ENCODE measurements at regions not wholly inside any gene's neighbourhood (a gene's known extent, or its start where the extent isn't known, plus 50 kb on each side); places are given as distances from the start of the nearest gene placed in this dataset.

DNA sequence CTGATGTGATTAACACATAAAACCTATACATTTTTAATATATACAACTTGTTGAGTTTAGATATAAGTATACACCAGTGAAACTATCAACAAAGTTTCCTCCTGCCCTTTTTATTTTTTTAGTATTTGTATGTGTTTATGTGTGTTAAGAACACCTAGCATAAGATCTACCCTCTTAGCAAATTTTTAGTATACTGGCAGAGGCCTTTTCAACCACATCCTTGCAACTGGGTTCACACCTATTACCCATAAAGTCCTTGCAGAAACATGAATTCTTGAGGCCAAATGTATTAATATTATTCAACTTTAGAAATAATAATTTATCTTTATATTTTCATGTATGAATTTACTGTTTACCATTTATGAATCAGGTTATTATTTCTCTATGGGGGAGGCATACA, 119.7 kb upstream of the CRIM1 start:
- Histone ChIP-seq H3K4me1 (ENCODE audit: insufficient read depth, low read length, poor library complexity, severe bottlenecking) (peaks cover 36% of the 10 kb centered on the region), H3K9ac (ENCODE audit: low read depth, low read length, poor library complexity, severe bottlenecking) (no peak overlapping the region), H3K36me3 (ENCODE audit: insufficient read depth, low read length) (no peaks in the 10 kb centered on the region), H2AFZ (ENCODE audit: low read length) (no peak overlapping the region), H3F3A (ENCODE audit: low read depth) (no peaks in the 10 kb centered on the region), H3K9me2 (replicated peaks; ENCODE audit: low read depth, low read length) (no peaks in the 10 kb centered on the region), H4K20me1 (ENCODE audit: insufficient read depth, low read length, poor library complexity, severe bottlenecking) (no peaks in the 10 kb centered on the region), H3K9me3 (ENCODE audit: insufficient read depth, low read depth, low read length) (no peaks in the 10 kb centered on the region), H3K27me3 (ENCODE audit: insufficient read depth, low read length, poor library complexity, severe bottlenecking) (no peaks in the 10 kb centered on the region), H3K4me2 (ENCODE audit: low read depth, low read length, poor library complexity, severe bottlenecking) (no peak overlapping the region), H3K79me2 (ENCODE audit: insufficient read depth, low read length) (no peaks in the 10 kb centered on the region), H3K4me3 (ENCODE audit: low read length, poor library complexity, severe bottlenecking) (no peak overlapping the region)
- TF ChIP-seq, protein P1, sequence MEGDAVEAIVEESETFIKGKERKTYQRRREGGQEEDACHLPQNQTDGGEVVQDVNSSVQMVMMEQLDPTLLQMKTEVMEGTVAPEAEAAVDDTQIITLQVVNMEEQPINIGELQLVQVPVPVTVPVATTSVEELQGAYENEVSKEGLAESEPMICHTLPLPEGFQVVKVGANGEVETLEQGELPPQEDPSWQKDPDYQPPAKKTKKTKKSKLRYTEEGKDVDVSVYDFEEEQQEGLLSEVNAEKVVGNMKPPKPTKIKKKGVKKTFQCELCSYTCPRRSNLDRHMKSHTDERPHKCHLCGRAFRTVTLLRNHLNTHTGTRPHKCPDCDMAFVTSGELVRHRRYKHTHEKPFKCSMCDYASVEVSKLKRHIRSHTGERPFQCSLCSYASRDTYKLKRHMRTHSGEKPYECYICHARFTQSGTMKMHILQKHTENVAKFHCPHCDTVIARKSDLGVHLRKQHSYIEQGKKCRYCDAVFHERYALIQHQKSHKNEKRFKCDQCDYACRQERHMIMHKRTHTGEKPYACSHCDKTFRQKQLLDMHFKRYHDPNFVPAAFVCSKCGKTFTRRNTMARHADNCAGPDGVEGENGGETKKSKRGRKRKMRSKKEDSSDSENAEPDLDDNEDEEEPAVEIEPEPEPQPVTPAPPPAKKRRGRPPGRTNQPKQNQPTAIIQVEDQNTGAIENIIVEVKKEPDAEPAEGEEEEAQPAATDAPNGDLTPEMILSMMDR (conservative IDR thresholded peaks at IDR 0.05; ENCODE audit: low read length) = no peak
- no peak for TF ChIP-seq EZH2phosphoT487 (IDR thresholded peaks at IDR 0.05; ENCODE audit: borderline replicate concordance)

DNA sequence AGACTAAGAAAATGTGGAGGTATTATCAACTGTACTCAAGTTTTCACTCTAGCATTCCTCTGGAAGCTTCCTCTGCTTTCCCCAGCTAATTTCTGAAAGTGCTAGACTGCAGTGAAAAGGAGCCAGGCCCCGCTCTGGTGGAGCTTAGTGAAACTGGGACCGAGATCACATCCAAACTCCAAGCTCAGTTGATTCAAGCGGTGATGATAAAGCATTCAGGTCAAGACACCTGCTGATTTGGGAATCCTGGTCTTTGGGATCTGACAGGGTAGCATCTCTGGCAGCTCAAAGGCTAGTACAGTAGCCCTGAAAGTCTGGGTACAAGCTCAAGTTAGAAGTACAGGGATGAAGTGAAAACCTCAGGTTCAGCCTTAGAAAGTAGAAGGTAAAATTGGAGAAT, 120.2 kb upstream of the CRIM1 start:
- no peaks in the 10 kb centered on the region for H3K9me2 ChIP-seq (replicated peaks; ENCODE audit: low read depth, low read length)
- no peaks in the 10 kb centered on the region for H3K9me3 ChIP-seq (ENCODE audit: insufficient read depth, low read depth, low read length)
- H3K4me3 ChIP-seq (ENCODE audit: low read length, poor library complexity, severe bottlenecking) = no peak overlapping the region
- no peak overlapping the region; the same call in 1 of the 2 replicates for H2AFZ ChIP-seq (ENCODE audit: low read length)
- H3K4me1 ChIP-seq (ENCODE audit: insufficient read depth, low read length, poor library complexity, severe bottlenecking) = peaks cover 31% of the 10 kb centered on the region
- no peak overlapping the region for H3K9ac ChIP-seq (ENCODE audit: low read depth, low read length, poor library complexity, severe bottlenecking)
- H4K20me1 ChIP-seq (ENCODE audit: insufficient read depth, low read length, poor library complexity, severe bottlenecking) = no peaks in the 10 kb centered on the region
- no peaks in the 10 kb centered on the region for H3F3A ChIP-seq (ENCODE audit: low read depth)
- no peak overlapping the region for H3K4me2 ChIP-seq (ENCODE audit: low read depth, low read length, poor library complexity, severe bottlenecking)
- no peak for TF ChIP-seq EZH2phosphoT487 (IDR thresholded peaks at IDR 0.05; ENCODE audit: borderline replicate concordance)
- TF ChIP-seq, protein P1 (conservative IDR thresholded peaks at IDR 0.05; ENCODE audit: low read length) = no peak
- no peaks in the 10 kb centered on the region for H3K36me3 ChIP-seq (ENCODE audit: insufficient read depth, low read length)
- H3K79me2 ChIP-seq (ENCODE audit: insufficient read depth, low read length) = no peaks in the 10 kb centered on the region
- no peaks in the 10 kb centered on the region for H3K27me3 ChIP-seq (ENCODE audit: insufficient read depth, low read length, poor library complexity, severe bottlenecking)

DNA sequence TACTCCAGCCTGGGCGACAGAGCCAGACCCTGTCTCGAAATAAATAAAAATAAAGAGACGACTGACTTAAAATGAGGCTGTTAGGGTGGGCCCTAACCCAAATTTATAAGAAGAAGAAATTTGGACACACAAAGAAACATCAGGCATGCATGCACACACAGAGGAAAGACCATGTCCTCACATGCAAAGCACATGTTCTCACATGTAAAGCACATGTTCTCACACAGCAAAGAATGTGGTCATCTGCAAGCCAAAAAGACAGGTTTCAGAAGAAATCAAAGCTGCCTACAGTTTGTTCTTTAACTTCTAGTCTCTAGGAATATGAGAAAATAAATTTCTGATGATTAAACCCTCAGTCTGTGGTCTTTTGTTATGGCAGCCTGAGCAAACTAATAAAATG, 132.3 kb upstream of the CRIM1 start:
- H3F3A ChIP-seq (ENCODE audit: low read depth) = no peaks in the 10 kb centered on the region
- no peaks in the 10 kb centered on the region for H4K20me1 ChIP-seq (ENCODE audit: insufficient read depth, low read length, poor library complexity, severe bottlenecking)
- no peaks in the 10 kb centered on the region for H3K9me2 ChIP-seq (replicated peaks; ENCODE audit: low read depth, low read length)
- TF ChIP-seq, protein P1 (conservative IDR thresholded peaks at IDR 0.05; ENCODE audit: low read length) = no peak
- no peak for TF ChIP-seq EZH2phosphoT487 (IDR thresholded peaks at IDR 0.05; ENCODE audit: borderline replicate concordance)
- peak overlapping the region; percentile 30; the same call in 1 of the 2 replicates for H2AFZ ChIP-seq (ENCODE audit: low read length)
- no peaks in the 10 kb centered on the region for H3K36me3 ChIP-seq (ENCODE audit: insufficient read depth, low read length)
- H3K4me1 ChIP-seq (ENCODE audit: insufficient read depth, low read length, poor library complexity, severe bottlenecking) = no peaks in the 10 kb centered on the region
- no peak overlapping the region for H3K4me3 ChIP-seq (ENCODE audit: low read length, poor library complexity, severe bottlenecking)
- H3K27me3 ChIP-seq (ENCODE audit: insufficient read depth, low read length, poor library complexity, severe bottlenecking) = no peaks in the 10 kb centered on the region
- no peak overlapping the region for H3K4me2 ChIP-seq (ENCODE audit: low read depth, low read length, poor library complexity, severe bottlenecking)
- H3K9me3 ChIP-seq (ENCODE audit: insufficient read depth, low read depth, low read length) = no peaks in the 10 kb centered on the region; the same call in 1 of the 2 replicates
- no peak overlapping the region for H3K9ac ChIP-seq (ENCODE audit: low read depth, low read length, poor library complexity, severe bottlenecking)
- no peaks in the 10 kb centered on the region for H3K79me2 ChIP-seq (ENCODE audit: insufficient read depth, low read length)
